A673 (cell line): ENCODE measurements at regions not wholly inside any gene's neighbourhood (a gene's known extent, or its start where the extent isn't known, plus 50 kb on each side); places are given as distances from the start of the nearest gene placed in this dataset.

ENCODE experiments used
- EZH2 ChIP-seq: fragments of 200-600 bp; sonication (generic); IDR thresholded peaks from 2 replicates; pipeline ENCODE4 v1.6.1; 2017; ENCODE audit warnings: borderline replicate concordance, low read depth, mild to moderate bottlenecking, mixed read lengths, antibody characterized with exemption, low read length; ENCODE audit not compliant: poor library complexity, severe bottlenecking
- TF ChIP-seq, protein P1 (sequence below): fragments of 300-800, 200-600 bp; sonication (generic); conservative IDR thresholded peaks from 2 replicates; pipeline ENCODE4 v1.5.1; 2017; ENCODE audit warnings: low read depth, mild to moderate bottlenecking, antibody characterized with exemption, low read length, moderate library complexity, mixed read lengths

DNA sequence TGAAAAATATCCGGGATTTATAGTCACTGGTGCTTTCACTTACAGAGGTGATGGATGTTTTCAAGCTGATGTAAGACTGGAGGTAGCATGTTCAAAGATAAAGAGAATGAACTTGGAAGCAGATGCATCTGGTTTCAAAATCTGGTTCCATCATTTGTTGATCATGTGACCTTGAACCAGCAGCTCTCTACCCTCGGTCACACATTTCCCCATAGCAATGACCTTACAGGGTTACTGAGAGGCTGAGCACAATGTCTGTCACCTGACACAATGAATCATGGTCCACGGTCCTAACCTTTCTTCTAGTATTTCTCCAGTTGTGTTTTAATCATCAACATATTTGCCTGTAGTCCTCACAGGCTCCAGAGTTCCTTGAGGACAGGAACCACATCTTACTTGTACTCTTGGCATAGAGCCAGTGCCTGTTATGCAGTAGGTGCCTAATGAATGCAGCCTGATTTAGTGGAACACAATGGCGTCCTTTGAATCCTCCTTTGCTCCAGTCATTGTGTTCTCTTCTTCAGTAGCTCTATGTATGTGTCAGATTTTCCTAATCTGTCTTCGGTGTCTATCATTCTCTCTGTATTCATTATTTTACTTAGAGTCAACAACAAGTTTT is 667.3 kb downstream of the PTPRU start:
- TF ChIP-seq, protein P1, sequence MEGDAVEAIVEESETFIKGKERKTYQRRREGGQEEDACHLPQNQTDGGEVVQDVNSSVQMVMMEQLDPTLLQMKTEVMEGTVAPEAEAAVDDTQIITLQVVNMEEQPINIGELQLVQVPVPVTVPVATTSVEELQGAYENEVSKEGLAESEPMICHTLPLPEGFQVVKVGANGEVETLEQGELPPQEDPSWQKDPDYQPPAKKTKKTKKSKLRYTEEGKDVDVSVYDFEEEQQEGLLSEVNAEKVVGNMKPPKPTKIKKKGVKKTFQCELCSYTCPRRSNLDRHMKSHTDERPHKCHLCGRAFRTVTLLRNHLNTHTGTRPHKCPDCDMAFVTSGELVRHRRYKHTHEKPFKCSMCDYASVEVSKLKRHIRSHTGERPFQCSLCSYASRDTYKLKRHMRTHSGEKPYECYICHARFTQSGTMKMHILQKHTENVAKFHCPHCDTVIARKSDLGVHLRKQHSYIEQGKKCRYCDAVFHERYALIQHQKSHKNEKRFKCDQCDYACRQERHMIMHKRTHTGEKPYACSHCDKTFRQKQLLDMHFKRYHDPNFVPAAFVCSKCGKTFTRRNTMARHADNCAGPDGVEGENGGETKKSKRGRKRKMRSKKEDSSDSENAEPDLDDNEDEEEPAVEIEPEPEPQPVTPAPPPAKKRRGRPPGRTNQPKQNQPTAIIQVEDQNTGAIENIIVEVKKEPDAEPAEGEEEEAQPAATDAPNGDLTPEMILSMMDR: no peak
- TF ChIP-seq EZH2: no peak
